ENCODE measurements at regions not wholly inside any gene's neighbourhood (a gene's known extent, or its start where the extent isn't known, plus 50 kb on each side); places are given as distances from the start of the nearest gene placed in this dataset.

- H3K4me3 ChIP-seq (ENCODE audit: low read depth, low read length) = no peak overlapping the region
- DNase-seq (ENCODE audit: low read depth) = no peak
- TF ChIP-seq MYC (IDR thresholded peaks at IDR 0.05; ENCODE audit: low read depth, low read length) (no peak), POLR2A (IDR thresholded peaks at IDR 0.05; ENCODE audit: extremely low read depth, insufficient read length) (no peak), MAX (IDR thresholded peaks at IDR 0.05; ENCODE audit: low read depth, low read length) (no peak), CTCF (IDR thresholded peaks at IDR 0.05; ENCODE audit: low read depth, low read length) (no peak)
Observed at GRCh38 chr18:47415881-47416280, 164.4 kb upstream of the SKOR2 start.

GRCh38 chr18:47413327-47413726 lies 161.9 kb upstream of the SKOR2 start:
- TF ChIP-seq MAX (IDR thresholded peaks at IDR 0.05; ENCODE audit: low read depth, low read length) (no peak), POLR2A (IDR thresholded peaks at IDR 0.05; ENCODE audit: extremely low read depth, insufficient read length) (no peak), CTCF (IDR thresholded peaks at IDR 0.05; ENCODE audit: low read depth, low read length) (no peak), MYC (IDR thresholded peaks at IDR 0.05; ENCODE audit: low read depth, low read length) (no peak)
- H3K4me3 ChIP-seq (ENCODE audit: low read depth, low read length) = no peak overlapping the region
- no peak for DNase-seq (ENCODE audit: low read depth)

GRCh38 chr18:47412924-47413323 lies 161.5 kb upstream of the SKOR2 start:
- H3K4me3 ChIP-seq (ENCODE audit: low read depth, low read length) = no peak overlapping the region
- no peak for TF ChIP-seq POLR2A (IDR thresholded peaks at IDR 0.05; ENCODE audit: extremely low read depth, insufficient read length)
- TF ChIP-seq MYC (IDR thresholded peaks at IDR 0.05; ENCODE audit: low read depth, low read length) = no peak
- no peak for TF ChIP-seq MAX (IDR thresholded peaks at IDR 0.05; ENCODE audit: low read depth, low read length)
- no peak for TF ChIP-seq CTCF (IDR thresholded peaks at IDR 0.05; ENCODE audit: low read depth, low read length)
- DNase-seq (ENCODE audit: low read depth) = no peak

GRCh38 chr18:47411159-47411558 lies 159.7 kb upstream of the SKOR2 start:
- TF ChIP-seq CTCF (IDR thresholded peaks at IDR 0.05; ENCODE audit: low read depth, low read length) (no peak), POLR2A (IDR thresholded peaks at IDR 0.05; ENCODE audit: extremely low read depth, insufficient read length) (no peak), MAX (IDR thresholded peaks at IDR 0.05; ENCODE audit: low read depth, low read length) (no peak), MYC (IDR thresholded peaks at IDR 0.05; ENCODE audit: low read depth, low read length) (no peak)
- H3K4me3 ChIP-seq (ENCODE audit: low read depth, low read length) = no peak overlapping the region
- no peak for DNase-seq (ENCODE audit: low read depth)

GRCh38 chr18:47410139-47410538 lies 158.7 kb upstream of the SKOR2 start:
- no peak for DNase-seq (ENCODE audit: low read depth)
- TF ChIP-seq CTCF (IDR thresholded peaks at IDR 0.05; ENCODE audit: low read depth, low read length) = no peak
- TF ChIP-seq MYC (IDR thresholded peaks at IDR 0.05; ENCODE audit: low read depth, low read length) = no peak
- TF ChIP-seq POLR2A (IDR thresholded peaks at IDR 0.05; ENCODE audit: extremely low read depth, insufficient read length) = no peak
- TF ChIP-seq MAX (IDR thresholded peaks at IDR 0.05; ENCODE audit: low read depth, low read length) = no peak
- no peak overlapping the region for H3K4me3 ChIP-seq (ENCODE audit: low read depth, low read length)

- no peak for TF ChIP-seq MAX (IDR thresholded peaks at IDR 0.05; ENCODE audit: low read depth, low read length)
- no peak for TF ChIP-seq CTCF (IDR thresholded peaks at IDR 0.05; ENCODE audit: low read depth, low read length)
- TF ChIP-seq MYC (IDR thresholded peaks at IDR 0.05; ENCODE audit: low read depth, low read length) = no peak
- no peak for TF ChIP-seq POLR2A (IDR thresholded peaks at IDR 0.05; ENCODE audit: extremely low read depth, insufficient read length)
- no peak overlapping the region for H3K4me3 ChIP-seq (ENCODE audit: low read depth, low read length)
- DNase-seq (ENCODE audit: low read depth) = no peak
Observed at GRCh38 chr18:47409519-47409918, 158.1 kb upstream of the SKOR2 start.
